Vagina (tissue), 2 donors: ENCODE measurements at regions not wholly inside any gene's neighbourhood (a gene's known extent, or its start where the extent isn't known, plus 50 kb on each side); places are given as distances from the start of the nearest gene placed in this dataset.

Experiments
- CTCF ChIP-seq, 3 experiments: fragments of 450-650 bp in 2 of 3; fragments of 200-600 bp in 1 of 3; sonication (generic) in 1 of 3; IDR thresholded peaks; one replicate each; pipeline ENCODE4 v1.5.1; 2017 to 2019; ENCODE audit warnings: antibody characterized with exemption in 3 of 3, mild to moderate bottlenecking in 2 of 3, moderate library complexity in 2 of 3
- POLR2A ChIP-seq, 2 donors: fragments of 450-650 bp; IDR thresholded peaks; one replicate each; pipeline ENCODE4 v1.6.1; 2017; ENCODE audit warnings: antibody characterized with exemption in 2 of 2, mild to moderate bottlenecking in 2 of 2, moderate library complexity in 2 of 2
- POLR2AphosphoS5 ChIP-seq, 2 donors: sonication (generic); formaldehyde crosslinking; IDR thresholded peaks; one replicate each; pipeline ENCODE4 v1.9.0; 2017; ENCODE audit warnings: antibody characterized with exemption in 2 of 2, mild to moderate bottlenecking in 2 of 2, low read depth in 1 of 2; ENCODE audit not compliant: insufficient read depth in 1 of 2

- no peak for TF ChIP-seq CTCF (IDR thresholded peaks at IDR 0.05)
- TF ChIP-seq POLR2AphosphoS5 (IDR thresholded peaks at IDR 0.05; ENCODE audit: insufficient read depth in 1 of 2, low read depth in 1 of 2), result no peak
- no peak for TF ChIP-seq POLR2A (IDR thresholded peaks at IDR 0.05)
Measured at GRCh38 chr5:12093586-12093985, 189.3 kb upstream of the CTNND2 start.
